Stimulated activated naive CD8-positive, alpha-beta T cell treated with anti-CD3 and anti-CD28 coated beads, Interleukin-15, Interleukin-2, amounts not matched to agents 100 ng/mL and 50 ng/mL, for 24 hours (primary cell): ENCODE measurements at regions not wholly inside any gene's neighbourhood (a gene's known extent, or its start where the extent isn't known, plus 50 kb on each side); places are given as distances from the start of the nearest gene placed in this dataset.

Source experiments
- H3K27ac Mint-ChIP-seq: one replicate; pipeline ENCODE4 v1.8.0; 2021; ENCODE audit warnings: mild to moderate bottlenecking, mixed read lengths
- H3K27me3 Mint-ChIP-seq: one replicate; pipeline ENCODE4 v1.8.0; 2021; ENCODE audit warnings: mixed read lengths
- H3K36me3 Mint-ChIP-seq: one replicate; pipeline ENCODE4 v1.8.0; 2021; ENCODE audit warnings: low read depth, mixed read lengths
- H3K4me1 Mint-ChIP-seq: one replicate; pipeline ENCODE4 v1.8.0; 2021; ENCODE audit warnings: low read depth, mixed read lengths
- H3K4me3 Mint-ChIP-seq: one replicate; pipeline ENCODE4 v1.8.0; 2021; ENCODE audit warnings: mild to moderate bottlenecking, mixed read lengths
- H3K9me3 Mint-ChIP-seq: one replicate; pipeline ENCODE4 v1.8.0; 2021; ENCODE audit warnings: mixed read lengths

DNA sequence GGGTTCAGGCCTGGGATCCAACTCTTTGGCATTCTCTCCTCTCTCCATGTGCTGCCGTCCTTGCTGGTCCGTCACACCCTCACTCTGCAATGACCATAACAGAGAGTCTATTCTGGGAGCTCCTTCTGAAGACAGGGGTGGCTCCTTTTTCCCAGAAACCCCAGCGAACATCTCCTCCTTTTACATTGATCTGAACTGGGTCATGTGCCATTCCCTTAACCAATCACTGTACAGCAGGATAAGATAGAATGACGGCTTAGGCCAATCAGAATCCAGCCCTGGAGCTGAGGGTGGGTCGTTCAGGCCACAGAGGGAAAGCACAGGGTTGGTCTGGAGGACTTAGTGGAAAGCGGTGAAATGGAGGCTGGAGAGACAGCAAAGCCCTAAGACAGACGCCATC, 740.1 kb downstream of the MATN1 start:
- Mint-ChIP-seq H3K4me3 (no peak overlapping the region), H3K4me1 (no peaks in the 10 kb centered on the region), H3K27me3 (peaks cover 16% of the 10 kb centered on the region), H3K9me3 (peaks cover 10% of the 10 kb centered on the region), H3K36me3 (no peaks in the 10 kb centered on the region), H3K27ac (no peak overlapping the region)

- H3K4me1 Mint-ChIP-seq, result no peaks in the 10 kb centered on the region
- peaks cover 16% of the 10 kb centered on the region for H3K27me3 Mint-ChIP-seq
- no peak overlapping the region for H3K4me3 Mint-ChIP-seq
- peaks cover 17% of the 10 kb centered on the region for H3K9me3 Mint-ChIP-seq
- no peak overlapping the region for H3K27ac Mint-ChIP-seq
- H3K36me3 Mint-ChIP-seq, result no peaks in the 10 kb centered on the region
These were observed 741.7 kb downstream of the MATN1 start for GRCh38 chr1:29981586-29982239.

- Mint-ChIP-seq H3K4me3 (no peak overlapping the region), H3K4me1 (peaks cover 9% of the 10 kb centered on the region), H3K27ac (no peak overlapping the region), H3K27me3 (peaks cover 11% of the 10 kb centered on the region), H3K9me3 (peaks cover 21% of the 10 kb centered on the region), H3K36me3 (no peaks in the 10 kb centered on the region)
These were observed 741.2 kb downstream of the PTPRU start for GRCh38 chr1:29977550-29977949.

GRCh38 chr1:29975036-29975694, 738.8 kb downstream of the PTPRU start:
- H3K27me3 Mint-ChIP-seq, result peaks cover 24% of the 10 kb centered on the region
- H3K36me3 Mint-ChIP-seq, result no peaks in the 10 kb centered on the region

DNA sequence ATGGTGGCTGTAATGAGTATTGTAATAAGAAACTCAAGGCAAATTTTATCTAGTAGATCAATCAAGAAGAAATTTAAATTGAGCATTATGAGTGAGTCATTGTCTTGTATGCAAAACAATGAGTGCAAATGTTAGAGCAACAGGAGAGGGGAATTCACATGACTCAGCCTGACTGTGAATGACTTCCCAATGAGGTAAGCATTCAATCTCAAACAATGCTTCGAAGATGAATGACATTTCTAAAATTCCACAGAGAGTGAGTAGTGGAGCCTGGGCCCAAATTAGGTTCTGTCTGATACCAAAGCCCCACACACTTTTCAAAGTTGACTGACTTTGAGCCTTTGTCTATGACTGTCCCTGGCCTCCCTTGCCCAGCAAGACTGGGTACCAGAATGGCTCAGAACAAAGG, 738.0 kb downstream of the PTPRU start:
- Mint-ChIP-seq H3K4me3 (no peak overlapping the region), H3K27me3 (peaks cover 22% of the 10 kb centered on the region), H3K36me3 (no peaks in the 10 kb centered on the region), H3K9me3 (peaks cover 11% of the 10 kb centered on the region), H3K27ac (peak overlapping the region; percentile 28), H3K4me1 (peaks cover 9% of the 10 kb centered on the region)

More at GRCh38 chr1:29975036-29975694, 738.8 kb downstream of the PTPRU start:
- H3K9me3 Mint-ChIP-seq, result peaks cover 15% of the 10 kb centered on the region
- no peak overlapping the region for H3K4me3 Mint-ChIP-seq
- H3K4me1 Mint-ChIP-seq, result peaks cover 9% of the 10 kb centered on the region
- no peak overlapping the region for H3K27ac Mint-ChIP-seq

GRCh38 chr1:29973406-29973805, 737.1 kb downstream of the PTPRU start:
- peaks cover 22% of the 10 kb centered on the region for H3K27me3 Mint-ChIP-seq
- H3K9me3 Mint-ChIP-seq, result peaks cover 14% of the 10 kb centered on the region
- H3K4me3 Mint-ChIP-seq, result no peak overlapping the region
- H3K4me1 Mint-ChIP-seq, result peaks cover 9% of the 10 kb centered on the region
- no peak overlapping the region for H3K27ac Mint-ChIP-seq
- H3K36me3 Mint-ChIP-seq, result no peaks in the 10 kb centered on the region

DNA sequence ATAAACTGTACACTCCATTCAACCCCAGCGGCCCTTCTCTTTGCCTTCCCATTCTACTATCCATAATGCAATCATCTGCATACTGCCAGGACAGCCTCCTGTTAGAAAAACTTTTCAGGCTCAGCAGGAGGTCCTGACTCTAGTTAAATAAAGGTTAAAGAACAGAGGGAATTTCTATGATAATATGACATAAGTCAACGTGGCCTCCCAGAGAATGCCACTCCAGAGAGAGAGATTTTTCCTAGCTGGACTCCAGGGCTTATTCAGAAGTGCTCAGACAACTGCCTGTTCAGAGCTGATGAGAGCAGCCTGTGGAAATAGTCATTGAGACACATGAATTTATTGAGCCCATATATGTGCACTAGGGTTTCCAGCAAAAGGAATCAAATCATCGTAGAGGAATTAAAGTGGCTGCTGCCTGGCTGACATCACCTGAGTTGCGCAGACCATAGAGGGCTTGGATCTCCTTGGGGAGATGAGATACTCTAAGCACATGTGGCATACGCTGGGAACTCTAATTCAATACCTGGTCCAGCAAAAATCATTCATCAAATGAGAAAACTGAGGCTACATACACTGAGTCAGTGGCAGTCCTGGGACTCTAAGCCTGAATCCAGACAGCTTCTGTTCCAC, 736.2 kb downstream of the PTPRU start:
- H3K9me3 Mint-ChIP-seq, result peaks cover 10% of the 10 kb centered on the region
- no peak overlapping the region for H3K4me3 Mint-ChIP-seq
- no peaks in the 10 kb centered on the region for H3K36me3 Mint-ChIP-seq

DNA sequence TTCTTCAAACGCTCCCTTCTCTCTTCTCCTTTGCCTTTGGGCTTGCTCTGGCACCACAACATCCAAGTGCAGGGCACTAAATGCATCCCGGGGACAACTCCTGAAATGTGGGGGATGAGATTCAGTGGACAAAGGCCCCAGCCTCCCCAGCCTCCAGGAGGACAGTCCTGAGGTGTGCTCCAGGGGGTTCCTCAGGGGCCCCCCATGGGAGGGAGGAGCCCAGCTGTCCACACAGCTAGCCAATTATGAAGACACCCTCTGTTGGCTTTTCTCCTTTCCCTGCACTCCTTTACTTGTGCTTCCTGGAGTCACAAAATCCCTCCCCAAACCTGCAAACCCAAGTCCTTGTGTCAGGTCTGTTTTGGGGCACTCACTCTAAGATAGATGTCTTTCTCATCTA, 735.4 kb downstream of the PTPRU start:
- H3K4me1 Mint-ChIP-seq, result peaks cover 9% of the 10 kb centered on the region
- H3K27me3 Mint-ChIP-seq, result peaks cover 22% of the 10 kb centered on the region
- no peak overlapping the region for H3K4me3 Mint-ChIP-seq
- H3K9me3 Mint-ChIP-seq, result peaks cover 7% of the 10 kb centered on the region
- H3K36me3 Mint-ChIP-seq, result no peaks in the 10 kb centered on the region
- H3K27ac Mint-ChIP-seq, result no peak overlapping the region

More for the DNA sequence above, 736.2 kb downstream of the PTPRU start:
- Mint-ChIP-seq H3K4me1 (peaks cover 9% of the 10 kb centered on the region), H3K27me3 (peaks cover 22% of the 10 kb centered on the region), H3K27ac (no peak overlapping the region)

- Mint-ChIP-seq H3K36me3 (no peaks in the 10 kb centered on the region), H3K4me1 (peaks cover 9% of the 10 kb centered on the region), H3K9me3 (peaks cover 7% of the 10 kb centered on the region), H3K27me3 (peaks cover 27% of the 10 kb centered on the region), H3K27ac (no peak overlapping the region), H3K4me3 (no peak overlapping the region)
These were observed 734.5 kb downstream of the PTPRU start for GRCh38 chr1:29970747-29971325.

DNA sequence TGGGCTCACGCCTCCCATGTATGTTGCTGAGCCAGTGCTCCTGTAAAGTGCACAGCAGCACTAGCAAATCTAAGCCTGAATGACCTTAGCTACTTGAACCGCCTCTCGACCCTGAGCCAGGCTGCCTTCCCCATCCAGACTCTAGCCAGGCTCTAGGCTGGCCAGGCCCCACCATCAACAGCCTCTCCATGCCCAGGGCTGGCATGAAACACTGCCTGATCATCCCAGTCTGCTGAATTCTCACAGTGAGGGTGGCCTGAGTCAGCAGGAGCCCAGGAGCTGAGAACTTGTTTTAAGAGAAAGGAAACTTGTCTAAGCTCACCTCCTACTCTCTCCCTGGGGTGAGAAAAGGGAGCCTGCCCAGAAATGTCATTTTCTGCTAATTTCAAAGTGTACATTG, 733.3 kb downstream of the PTPRU start:
- H3K9me3 Mint-ChIP-seq, result peaks cover 3% of the 10 kb centered on the region
- peaks cover 9% of the 10 kb centered on the region for H3K4me1 Mint-ChIP-seq
- H3K27me3 Mint-ChIP-seq, result peaks cover 31% of the 10 kb centered on the region
- no peak overlapping the region for H3K27ac Mint-ChIP-seq
- no peak overlapping the region for H3K4me3 Mint-ChIP-seq
- no peaks in the 10 kb centered on the region for H3K36me3 Mint-ChIP-seq

GRCh38 chr1:29967261-29967660, 730.9 kb downstream of the PTPRU start:
- Mint-ChIP-seq H3K4me1 (no peaks in the 10 kb centered on the region), H3K4me3 (no peak overlapping the region), H3K27me3 (peaks cover 29% of the 10 kb centered on the region), H3K27ac (no peak overlapping the region), H3K9me3 (peaks cover 3% of the 10 kb centered on the region), H3K36me3 (no peaks in the 10 kb centered on the region)

- Mint-ChIP-seq H3K4me3 (no peak overlapping the region), H3K36me3 (no peaks in the 10 kb centered on the region), H3K27ac (no peak overlapping the region), H3K27me3 (peaks cover 22% of the 10 kb centered on the region), H3K9me3 (peaks cover 3% of the 10 kb centered on the region), H3K4me1 (no peaks in the 10 kb centered on the region)
These were observed 730.3 kb downstream of the PTPRU start for GRCh38 chr1:29966526-29967045.

DNA sequence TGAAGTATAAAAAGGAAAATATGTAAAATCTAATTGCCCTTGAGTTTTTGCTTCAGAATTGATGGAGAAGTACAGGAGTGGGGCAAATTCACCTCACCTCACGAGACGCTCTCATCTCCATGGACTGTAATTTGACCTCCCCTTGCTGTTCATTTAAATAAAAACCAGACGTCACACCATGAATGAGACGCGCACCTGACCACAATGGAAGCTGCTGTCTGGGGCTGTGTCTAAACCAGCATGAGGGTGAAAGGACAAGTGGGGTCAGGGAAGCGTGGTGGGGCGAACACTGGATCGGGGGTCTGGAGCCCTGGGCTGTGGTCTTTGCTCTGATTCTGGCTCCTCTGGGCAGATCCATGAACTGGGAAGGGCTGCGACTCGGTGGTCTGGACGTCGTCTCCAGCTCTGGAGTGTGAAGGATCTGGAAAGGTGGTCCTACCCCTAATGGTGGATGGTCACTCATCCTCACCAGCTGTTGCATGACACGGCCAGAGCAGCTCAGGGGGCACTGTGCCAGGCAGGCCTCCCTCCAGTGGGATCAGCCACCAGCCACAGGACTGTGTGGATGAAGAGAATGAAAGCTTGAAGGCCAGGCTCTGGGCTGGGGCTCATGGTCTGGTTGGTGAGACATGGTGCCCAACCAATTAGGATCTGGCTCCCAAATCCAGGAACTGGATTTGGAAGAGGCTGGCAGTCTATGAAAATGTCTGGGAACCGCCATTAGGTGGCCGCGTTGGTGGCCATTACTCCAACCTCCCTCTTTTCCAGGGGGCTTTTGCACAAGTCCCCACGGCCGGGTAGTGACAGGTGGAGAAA, 728.6 kb downstream of the PTPRU start:
- Mint-ChIP-seq H3K4me3 (no peak overlapping the region), H3K27me3 (peaks cover 9% of the 10 kb centered on the region), H3K27ac (no peak overlapping the region), H3K36me3 (no peaks in the 10 kb centered on the region), H3K9me3 (peaks cover 3% of the 10 kb centered on the region), H3K4me1 (no peaks in the 10 kb centered on the region)

DNA sequence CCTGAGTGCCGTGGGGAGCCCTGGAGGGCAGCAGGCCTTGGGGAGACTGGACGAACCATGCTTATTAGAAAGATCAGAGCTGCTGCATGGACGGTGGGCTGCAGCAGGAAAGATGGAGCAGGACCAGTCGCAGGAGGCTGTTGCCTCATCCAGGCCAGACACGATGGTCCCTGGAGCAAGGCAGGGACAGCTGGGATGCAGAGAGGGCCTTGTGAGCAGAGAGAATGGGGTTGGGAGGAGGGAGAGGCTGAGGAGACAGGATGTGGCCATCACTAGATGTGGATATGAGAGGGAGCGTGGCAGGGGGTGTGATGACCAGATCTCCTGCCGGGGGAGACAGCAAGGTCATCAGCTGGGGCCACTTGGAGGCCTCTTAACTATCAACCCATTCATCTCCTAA, 727.6 kb downstream of the PTPRU start:
- no peak overlapping the region for H3K27ac Mint-ChIP-seq
- no peaks in the 10 kb centered on the region for H3K4me1 Mint-ChIP-seq
- H3K27me3 Mint-ChIP-seq, result peaks cover 9% of the 10 kb centered on the region
- no peaks in the 10 kb centered on the region for H3K9me3 Mint-ChIP-seq
- no peak overlapping the region for H3K4me3 Mint-ChIP-seq
- no peaks in the 10 kb centered on the region for H3K36me3 Mint-ChIP-seq
